ENCODE measurements at regions not wholly inside any gene's neighbourhood (a gene's known extent, or its start where the extent isn't known, plus 50 kb on each side); places are given as distances from the start of the nearest gene placed in this dataset.
"Not testable (repeated sequence)": the region's sequence is repeated elsewhere in the genome, so short reads cannot be mapped to it uniquely, and the experiment has no call there.

GRCh38 chr22:26941896-26942636 lies 284.7 kb downstream of the MIAT start:
- CTCF ChIA-PET = no interaction called here
- TF ChIP-seq, protein P1, sequence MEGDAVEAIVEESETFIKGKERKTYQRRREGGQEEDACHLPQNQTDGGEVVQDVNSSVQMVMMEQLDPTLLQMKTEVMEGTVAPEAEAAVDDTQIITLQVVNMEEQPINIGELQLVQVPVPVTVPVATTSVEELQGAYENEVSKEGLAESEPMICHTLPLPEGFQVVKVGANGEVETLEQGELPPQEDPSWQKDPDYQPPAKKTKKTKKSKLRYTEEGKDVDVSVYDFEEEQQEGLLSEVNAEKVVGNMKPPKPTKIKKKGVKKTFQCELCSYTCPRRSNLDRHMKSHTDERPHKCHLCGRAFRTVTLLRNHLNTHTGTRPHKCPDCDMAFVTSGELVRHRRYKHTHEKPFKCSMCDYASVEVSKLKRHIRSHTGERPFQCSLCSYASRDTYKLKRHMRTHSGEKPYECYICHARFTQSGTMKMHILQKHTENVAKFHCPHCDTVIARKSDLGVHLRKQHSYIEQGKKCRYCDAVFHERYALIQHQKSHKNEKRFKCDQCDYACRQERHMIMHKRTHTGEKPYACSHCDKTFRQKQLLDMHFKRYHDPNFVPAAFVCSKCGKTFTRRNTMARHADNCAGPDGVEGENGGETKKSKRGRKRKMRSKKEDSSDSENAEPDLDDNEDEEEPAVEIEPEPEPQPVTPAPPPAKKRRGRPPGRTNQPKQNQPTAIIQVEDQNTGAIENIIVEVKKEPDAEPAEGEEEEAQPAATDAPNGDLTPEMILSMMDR (conservative IDR thresholded peaks at IDR 0.05; ENCODE audit: low read depth) = no peak
- H3K27ac ChIP-seq = no peak overlapping the region
- POLR2A ChIA-PET (ENCODE audit: low non-redundant PET) = no interaction called here
- no peak for DNase-seq (ENCODE audit: low spot score)

DNA sequence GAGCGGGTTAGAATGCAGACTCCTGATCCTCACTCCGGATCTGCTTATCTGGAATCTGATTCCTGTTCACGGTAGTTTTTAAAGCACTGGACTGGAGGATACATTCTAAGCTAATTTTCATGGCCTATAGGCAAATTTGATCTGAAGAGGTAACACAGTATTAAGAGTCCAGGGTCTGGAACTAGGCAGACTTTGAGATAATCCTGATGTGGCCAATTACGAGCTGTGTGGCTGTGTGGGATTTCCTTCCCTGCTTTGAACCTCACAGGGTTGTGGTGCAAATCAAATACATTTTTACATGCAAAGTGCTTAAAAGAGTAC lies 285.2 kb downstream of the MIAT start:
- no peak overlapping the region for H3K27ac ChIP-seq
- ChIA-PET CTCF (interaction anchor here (0.6 kb wide), 1 partner anchor 346 kb away, joined by 3 read pairs; no protein-coding TSS in a partner anchor), POLR2A (ENCODE audit: low non-redundant PET) (no interaction called here)
- TF ChIP-seq, protein P1 (conservative IDR thresholded peaks at IDR 0.05; ENCODE audit: low read depth) = no peak
- no peak for DNase-seq (ENCODE audit: low spot score)

DNA sequence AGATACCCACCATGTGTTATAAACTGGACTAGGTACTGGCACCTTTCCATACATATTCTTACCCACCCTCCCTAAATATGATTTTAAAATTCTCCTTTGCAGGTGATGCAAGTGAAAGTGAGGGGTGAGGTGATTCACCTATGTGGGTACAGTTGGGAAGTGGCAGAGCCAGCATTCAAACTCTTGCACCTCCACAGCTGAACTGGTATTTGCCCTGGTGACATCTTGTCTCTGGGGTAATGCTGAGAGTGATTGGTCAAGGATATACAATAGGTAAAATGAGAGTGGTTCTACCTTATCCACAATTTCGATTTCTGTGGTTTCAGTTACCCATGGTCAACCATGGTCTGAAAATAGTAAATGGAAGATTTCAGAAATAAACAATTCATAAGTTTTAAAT lies 288.2 kb downstream of the MIAT start:
- POLR2A ChIA-PET (ENCODE audit: low non-redundant PET) = no interaction called here
- CTCF ChIA-PET = no interaction called here
- DNase-seq (ENCODE audit: low spot score) = no peak
- H3K27ac ChIP-seq = no peak overlapping the region
- TF ChIP-seq, protein P1 (conservative IDR thresholded peaks at IDR 0.05; ENCODE audit: low read depth) = no peak

DNA sequence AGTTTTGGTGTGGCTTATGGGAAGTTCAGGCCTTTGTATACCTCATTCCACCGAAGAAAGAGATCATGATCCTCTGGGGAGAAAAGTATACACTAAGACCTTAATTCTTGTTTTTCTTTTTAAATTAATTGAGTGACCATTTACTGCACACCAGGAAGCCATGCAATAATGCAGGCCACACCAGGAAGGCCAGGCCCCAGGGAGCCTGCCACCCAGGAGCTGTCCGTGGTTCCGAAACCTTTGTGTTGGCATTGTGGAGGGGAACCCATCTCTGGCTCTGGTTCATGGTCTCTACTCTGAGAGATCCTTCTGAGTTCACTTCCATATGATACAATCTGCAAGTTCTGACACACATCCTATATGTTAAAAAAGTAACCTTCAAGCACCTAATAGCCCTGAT lies 291.8 kb downstream of the MIAT start:
- ChIA-PET CTCF (interaction anchor here (0.6 kb wide), 2 partner anchors 39 to 1102 kb away, joined by 3 read pairs; no protein-coding TSS in a partner anchor), POLR2A (ENCODE audit: low non-redundant PET) (no interaction called here)
- no peak overlapping the region for H3K27ac ChIP-seq
- TF ChIP-seq, protein P1 (conservative IDR thresholded peaks at IDR 0.05; ENCODE audit: low read depth) = no peak
- DNase-seq (ENCODE audit: low spot score) = peak; percentile 8

DNA sequence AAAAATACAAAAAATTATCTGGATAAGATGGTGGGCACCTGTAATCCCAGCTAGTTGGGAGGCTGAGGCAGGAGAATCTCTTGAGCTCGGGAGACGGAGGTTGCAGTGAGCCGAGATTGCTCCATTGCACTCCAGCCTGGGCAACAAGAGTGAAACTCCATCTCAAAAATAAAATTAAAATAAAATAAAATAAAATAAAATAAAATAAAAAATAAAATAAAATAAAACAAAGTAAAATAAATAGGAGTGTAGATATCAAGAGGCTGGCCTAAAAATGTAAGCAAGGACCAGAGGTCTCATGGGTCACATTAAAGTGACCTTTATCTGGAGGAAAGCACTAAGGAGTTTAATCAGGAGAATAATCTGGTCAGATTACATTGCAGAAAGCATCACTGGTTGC lies 293.8 kb downstream of the MIAT start:
- CTCF ChIA-PET; POLR2A ChIA-PET (ENCODE audit: low non-redundant PET); H3K27ac ChIP-seq; DNase-seq (ENCODE audit: low spot score): not testable (repeated sequence)

- CTCF ChIA-PET = no interaction called here
Observed at GRCh38 chr22:26952004-26952403, 294.6 kb downstream of the MIAT start.

DNA sequence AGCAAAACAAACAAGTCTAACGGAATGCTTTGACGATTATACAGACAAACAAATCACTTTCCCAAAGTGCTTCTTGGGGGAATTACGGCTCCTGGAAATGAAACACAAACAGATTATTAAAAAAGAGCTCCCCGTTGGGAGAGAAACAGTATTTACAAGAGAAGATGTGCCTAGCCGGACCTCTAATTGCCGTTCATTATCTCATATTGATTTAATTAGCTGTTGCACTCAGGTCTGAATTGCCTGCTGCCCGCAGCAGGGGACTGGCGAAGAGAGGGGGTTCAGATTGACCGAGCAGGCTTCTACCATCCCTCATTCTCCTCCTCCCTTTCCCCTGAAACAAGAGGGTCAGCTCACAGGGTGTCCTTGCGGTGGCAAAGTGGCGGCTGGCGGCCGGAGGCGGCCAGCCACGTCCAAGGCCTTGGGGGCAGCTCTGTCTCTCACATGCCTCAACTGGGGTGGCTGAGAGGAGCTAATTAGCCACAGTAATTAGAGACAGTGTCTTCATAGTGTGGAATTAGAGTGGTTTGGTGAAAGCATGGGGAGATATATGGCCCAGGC lies 295.1 kb downstream of the MIAT start:
- ChIA-PET POLR2A (ENCODE audit: low non-redundant PET) (no interaction called here), CTCF (no interaction called here)
- H3K27ac ChIP-seq = no peak overlapping the region
- no peak for DNase-seq (ENCODE audit: low spot score)
- TF ChIP-seq, protein P1 (conservative IDR thresholded peaks at IDR 0.05; ENCODE audit: low read depth) = no peak

More at GRCh38 chr22:26952004-26952403, 294.6 kb downstream of the MIAT start:
- TF ChIP-seq, protein P1 (conservative IDR thresholded peaks at IDR 0.05; ENCODE audit: low read depth) = no peak
- DNase-seq (ENCODE audit: low spot score) = no peak
- H3K27ac ChIP-seq = no peak overlapping the region
- POLR2A ChIA-PET (ENCODE audit: low non-redundant PET) = no interaction called here
